ENCODE measurements at regions not wholly inside any gene's neighbourhood (a gene's known extent, or its start where the extent isn't known, plus 50 kb on each side); places are given as distances from the start of the nearest gene placed in this dataset.

- TF ChIP-seq ZFX (IDR thresholded peaks at IDR 0.05) (no peak), CTCF (conservative IDR thresholded peaks at IDR 0.05) (no peak)
Observed at GRCh38 chr6:145003145-145003544, 718.0 kb downstream of the UTRN start.

DNA sequence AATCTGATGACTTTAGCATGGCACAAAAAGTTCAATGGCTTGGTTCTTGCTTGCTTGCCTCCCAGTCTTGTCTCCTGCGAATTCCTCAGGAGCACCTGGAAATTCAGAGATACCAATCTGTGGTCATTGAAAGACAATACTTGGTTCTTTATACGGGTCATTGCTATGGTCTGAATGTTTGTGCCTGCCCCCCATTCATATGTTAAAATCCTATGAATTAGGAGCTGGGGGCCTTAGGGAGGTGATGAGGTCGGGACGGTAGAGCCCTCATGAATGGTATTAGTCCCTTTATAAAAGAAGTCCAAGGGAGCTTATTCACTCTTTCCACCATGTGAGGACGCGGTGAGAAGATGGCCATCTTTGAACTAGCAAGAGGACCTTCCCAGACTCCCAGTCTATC, 721.8 kb downstream of the UTRN start:
- H3K27ac ChIP-seq: no peak overlapping the region
- TF ChIP-seq CTCF (conservative IDR thresholded peaks at IDR 0.05) (no peak), ZFX (IDR thresholded peaks at IDR 0.05) (no peak)

More at GRCh38 chr6:145003145-145003544, 718.0 kb downstream of the UTRN start:
- no peak overlapping the region for H3K27ac ChIP-seq

GRCh38 chr6:145008715-145009114, 723.6 kb downstream of the UTRN start:
- no peak for TF ChIP-seq ZFX (IDR thresholded peaks at IDR 0.05)
- TF ChIP-seq CTCF (conservative IDR thresholded peaks at IDR 0.05): no peak

GRCh38 chr6:145009711-145010110, 724.6 kb downstream of the UTRN start:
- no peak for TF ChIP-seq ZFX (IDR thresholded peaks at IDR 0.05)
- TF ChIP-seq CTCF (conservative IDR thresholded peaks at IDR 0.05): no peak
- no peak overlapping the region for H3K27ac ChIP-seq

More at GRCh38 chr6:145008715-145009114, 723.6 kb downstream of the UTRN start:
- H3K27ac ChIP-seq: no peak overlapping the region

- no peak overlapping the region for H3K27ac ChIP-seq
- TF ChIP-seq CTCF (conservative IDR thresholded peaks at IDR 0.05): no peak
- no peak for TF ChIP-seq ZFX (IDR thresholded peaks at IDR 0.05)
Observed at GRCh38 chr6:145012039-145012662, 723.2 kb downstream of the EPM2A start.

DNA sequence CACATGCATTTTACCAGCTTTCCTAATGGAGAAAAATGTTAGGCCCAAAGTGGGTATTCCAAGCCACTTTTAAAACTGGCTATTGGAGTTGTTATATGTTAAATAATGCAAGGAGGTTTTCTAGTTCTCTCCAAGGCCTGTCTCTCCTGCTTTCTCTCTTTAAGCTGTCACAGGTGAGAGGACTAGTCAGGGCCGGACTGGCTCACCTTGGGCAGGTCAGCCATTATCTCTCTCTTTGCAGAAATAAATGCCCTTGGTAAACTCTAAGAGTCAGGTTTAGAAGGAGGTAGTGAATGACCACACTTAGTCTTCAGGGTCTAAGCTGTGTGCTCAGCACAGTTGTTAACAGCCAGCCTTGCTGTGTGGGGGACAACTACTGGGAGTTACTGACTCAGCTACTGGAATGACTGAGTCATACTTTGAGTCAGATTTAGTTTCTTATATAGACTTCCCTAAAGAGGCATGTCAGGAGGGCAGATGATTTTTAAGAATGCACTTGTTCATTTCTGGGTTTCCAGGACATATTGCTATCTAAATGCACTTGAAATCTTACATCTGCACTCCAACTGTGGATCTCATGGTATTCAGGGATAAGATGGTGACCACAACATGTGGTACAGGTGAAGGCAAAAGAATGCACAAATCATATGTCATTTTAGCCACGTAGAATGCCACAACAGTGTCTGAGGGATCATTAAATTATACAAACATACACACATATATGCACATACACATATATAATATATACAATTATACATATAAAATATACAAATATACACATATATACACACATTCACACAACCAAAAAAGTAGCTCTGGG, 719.4 kb downstream of the EPM2A start:
- H3K27ac ChIP-seq: no peak overlapping the region
- no peak for TF ChIP-seq ZFX (IDR thresholded peaks at IDR 0.05)
- no peak for TF ChIP-seq CTCF (conservative IDR thresholded peaks at IDR 0.05)

DNA sequence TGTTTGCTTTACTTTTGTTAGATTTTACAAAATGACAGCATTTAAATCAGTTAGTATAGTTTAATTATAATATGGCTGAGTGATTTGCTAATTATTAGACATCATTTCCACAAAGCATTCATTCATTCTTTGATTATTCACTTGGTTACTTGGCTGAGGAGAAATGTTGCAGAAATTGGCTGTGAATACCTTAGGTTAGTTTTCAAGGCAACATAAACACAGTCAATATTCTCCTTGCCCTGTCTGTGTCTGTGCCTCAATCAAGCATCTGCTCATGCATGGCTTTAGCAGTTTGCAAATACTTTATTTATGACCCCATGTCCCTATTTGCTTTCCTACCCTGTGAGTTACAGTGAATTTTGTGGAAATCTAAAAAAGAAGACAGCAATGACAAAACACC, 718.3 kb downstream of the EPM2A start:
- H3K27ac ChIP-seq: no peak overlapping the region
- TF ChIP-seq ZFX (IDR thresholded peaks at IDR 0.05): no peak
- no peak for TF ChIP-seq CTCF (conservative IDR thresholded peaks at IDR 0.05)

All from C4-2B (cell line).